SK-N-SH (cell line): ENCODE measurements at regions not wholly inside any gene's neighbourhood (a gene's known extent, or its start where the extent isn't known, plus 50 kb on each side); places are given as distances from the start of the nearest gene placed in this dataset.

Experiments
- CTCF ChIA-PET: fragments of 300-600, 350-600 bp; formaldehyde crosslinking; extraction: SDS; loops from one replicate; lab custom pipeline; 2021; lab: Yijun Ruan, JAX
- POLR2A ChIA-PET: fragments of 350-600 bp; sonication (Branson Sonifier 250); formaldehyde crosslinking; extraction: SDS; loops from one replicate; lab custom pipeline; 2020; ENCODE audit warnings: antibody characterized with exemption, inconsistent platforms; lab: Yijun Ruan, JAX
- DNase-seq: peaks from one replicate; pipeline ENCODE4 v3.0.0; 2012
- H2AFZ ChIP-seq: fragments of 200-600 bp; sonication (generic); 2 replicates; pipeline ENCODE4 v1.8.1; 2016; ENCODE audit warnings: antibody characterized with exemption, mild to moderate bottlenecking, low read depth
- H3F3A ChIP-seq: fragments of 200-600 bp; sonication (generic); replicated peaks from 2 replicates; pipeline ENCODE3; 2016; ENCODE audit warnings: antibody characterized with exemption, mild to moderate bottlenecking; ENCODE audit not compliant: insufficient read depth
- H3K27ac ChIP-seq, 2 experiments: fragments of 200-500 bp in 1 of 2; fragments of 200-600 bp in 1 of 2; sonication (Bioruptor generic) in 1 of 2; sonication (generic), shearing (Covaris generic) in 1 of 2; 2 replicates each; pipeline versions ENCODE4 v1.5.1 to v1.6.1; 2014 to 2016; ENCODE audit warnings: low read depth in 2 of 2, inconsistent platforms in 1 of 2, low read length in 1 of 2, mild to moderate bottlenecking in 1 of 2, mixed read lengths in 1 of 2
- H3K27me3 ChIP-seq: fragments of 200-600 bp; sonication (generic), shearing (Covaris generic); 2 replicates; pipeline ENCODE4 v1.6.1; 2016; ENCODE audit warnings: mixed run types; ENCODE audit not compliant: insufficient read depth
- H3K36me3 ChIP-seq, 2 experiments: fragments of 200-500 bp in 1 of 2; fragments of 200-600 bp in 1 of 2; sonication (Bioruptor generic) in 1 of 2; sonication (generic) in 1 of 2; replicated peaks in 1 of 2; 2 replicates each; pipeline versions ENCODE3 to v1.5.1; 2014 to 2016; ENCODE audit warnings: low read length in 1 of 2, mild to moderate bottlenecking in 1 of 2; ENCODE audit not compliant: insufficient read depth in 2 of 2, control insufficient read depth in 1 of 2
- H3K4me1 ChIP-seq, 2 experiments: fragments of 200-500 bp in 1 of 2; fragments of 200-600 bp in 1 of 2; sonication (Bioruptor generic) in 1 of 2; sonication (generic), shearing (Covaris generic) in 1 of 2; 2 replicates each; pipeline versions ENCODE4 v1.5.1 to v1.6.1; 2014 to 2016; ENCODE audit warnings: low read depth in 1 of 2, low read length in 1 of 2, mixed run types in 1 of 2; ENCODE audit not compliant: insufficient read depth in 2 of 2, control insufficient read depth in 1 of 2
- H3K4me2 ChIP-seq: fragments of 200-600 bp; sonication (generic), shearing (Covaris generic); 2 replicates; pipeline ENCODE4 v1.6.1; 2017; ENCODE audit warnings: mixed run types
- H3K4me3 ChIP-seq, 2 experiments: fragments of 200-500 bp in 1 of 2; fragments of 200-600 bp in 1 of 2; sonication (Bioruptor generic) in 1 of 2; sonication (generic), shearing (Covaris generic) in 1 of 2; 2 replicates each; pipeline versions ENCODE4 v1.5.1 to v1.8.1; 2014 to 2016; ENCODE audit warnings: low read depth in 2 of 2, inconsistent platforms in 1 of 2, low read length in 1 of 2, mild to moderate bottlenecking in 1 of 2, mixed read lengths in 1 of 2, moderate library complexity in 1 of 2
- H3K79me2 ChIP-seq: fragments of 200-600 bp; sonication (generic); 2 replicates; pipeline ENCODE4 v1.8.1; 2017; ENCODE audit warnings: mild to moderate bottlenecking; ENCODE audit not compliant: insufficient read depth
- H3K9ac ChIP-seq: fragments of 200-600 bp; sonication (generic); 2 replicates; pipeline ENCODE4 v1.6.1; 2017; ENCODE audit warnings: mixed run types
- H3K9me2 ChIP-seq: fragments of 200-600 bp; sonication (generic); 2 replicates; pipeline ENCODE4 v1.6.1; 2017; ENCODE audit warnings: mixed run types
- H3K9me3 ChIP-seq: fragments of 200-600 bp; sonication (generic); 2 replicates; pipeline ENCODE4 v1.6.1; 2017; ENCODE audit warnings: mixed run types, mild to moderate bottlenecking, moderate library complexity
- H4K20me1 ChIP-seq: fragments of 200-600 bp; sonication (generic); 2 replicates; pipeline ENCODE4 v1.6.1; 2017; ENCODE audit warnings: mild to moderate bottlenecking, mixed run types; ENCODE audit not compliant: insufficient read depth
- ELF1 ChIP-seq: IDR thresholded peaks from 2 replicates; pipeline ENCODE4 v1.4.0; 2012
- EP300 ChIP-seq, 2 experiments: IDR thresholded peaks; 2 replicates each; pipeline versions ENCODE4 v1.4.0 to v1.6.1; 2012; ENCODE audit warnings: borderline replicate concordance in 1 of 2, low read depth in 1 of 2, low read length in 1 of 2
- FOSL2 ChIP-seq: IDR thresholded peaks from 2 replicates; pipeline ENCODE4 v1.4.0; 2012; ENCODE audit warnings: low read depth, mild to moderate bottlenecking, moderate library complexity, borderline replicate concordance
- FOXJ3 ChIP-seq: sonication (generic); formaldehyde crosslinking; IDR thresholded peaks from 2 replicates; pipeline ENCODE4 v1.5.1; 2020; ENCODE audit warnings: mild to moderate bottlenecking, missing genetic modification reagents
- FOXM1 ChIP-seq: IDR thresholded peaks from 2 replicates; pipeline ENCODE4 v1.4.0; 2012; ENCODE audit warnings: low read depth, mild to moderate bottlenecking
- GABPA ChIP-seq: IDR thresholded peaks from 2 replicates; pipeline ENCODE4 v1.4.0; 2012; ENCODE audit warnings: low read depth, mild to moderate bottlenecking
- JUND ChIP-seq: IDR thresholded peaks from 2 replicates; pipeline ENCODE4 v1.4.0; 2012
- NRF1 ChIP-seq: IDR thresholded peaks from 2 replicates; pipeline ENCODE4 v1.6.1; 2012; ENCODE audit warnings: low read depth, mild to moderate bottlenecking, low read length
- PBX3 ChIP-seq: IDR thresholded peaks from 2 replicates; pipeline ENCODE4; 2012
- POLR2AphosphoS5 ChIP-seq: IDR thresholded peaks from 2 replicates; pipeline ENCODE4 v1.6.1; 2012; ENCODE audit warnings: low read depth, low read length
- RAD21 ChIP-seq: IDR thresholded peaks from 2 replicates; pipeline ENCODE4 v1.6.1; 2012; ENCODE audit warnings: mild to moderate bottlenecking, low read length
- SMC3 ChIP-seq: IDR thresholded peaks from 2 replicates; pipeline ENCODE4 v1.6.1; 2012; ENCODE audit warnings: low read depth, low read length, improper control_type of control experiment
- TAF1 ChIP-seq: IDR thresholded peaks from 2 replicates; pipeline ENCODE4 v1.6.1; 2012; ENCODE audit warnings: low read depth, mild to moderate bottlenecking, low read length, moderate library complexity, borderline replicate concordance
- TCF12 ChIP-seq: IDR thresholded peaks from 2 replicates; pipeline ENCODE4 v1.4.0; 2012
- TEAD4 ChIP-seq: IDR thresholded peaks from 2 replicates; pipeline ENCODE4 v1.4.0; 2012; ENCODE audit warnings: mild to moderate bottlenecking, borderline replicate concordance; ENCODE audit not compliant: insufficient read depth
- USF1 ChIP-seq: IDR thresholded peaks from 2 replicates; pipeline ENCODE4 v1.4.0; 2012; ENCODE audit warnings: low read depth, borderline replicate concordance
- ZBTB33 ChIP-seq: IDR thresholded peaks from 2 replicates; pipeline ENCODE4 v1.4.0; 2012; ENCODE audit warnings: low read depth, borderline replicate concordance
- WGBS: methylation state at CpG from one replicate; pipeline ENCODE4 v1.1.6; 2017; ENCODE audit warnings: low lambda C conversion rate; 5-methylcytosine and 5-hydroxymethylcytosine counted together

GRCh38 chr13:106042996-106043581, 492.4 kb downstream of the EFNB2 start:
- no peak for DNase-seq
- Histone ChIP-seq H2AFZ (no peak overlapping the region), H3K9me2 (no peaks in the 10 kb centered on the region), H3K27me3 (no peaks in the 10 kb centered on the region), H3K9ac (no peak overlapping the region), H3F3A (peaks cover 5% of the 10 kb centered on the region), H3K4me3 (no peak overlapping the region), H3K4me1 (no peaks in the 10 kb centered on the region), H3K27ac (no peak overlapping the region), H4K20me1 (no peaks in the 10 kb centered on the region), H3K36me3 (no peaks in the 10 kb centered on the region), H3K4me2 (no peak overlapping the region), H3K9me3 (no peaks in the 10 kb centered on the region), H3K79me2 (no peaks in the 10 kb centered on the region)
- ChIA-PET POLR2A (no interaction called here), CTCF (no interaction called here)
- no peak for TF ChIP-seq NRF1
- no peak for TF ChIP-seq TCF12
- no peak for TF ChIP-seq TAF1
- TF ChIP-seq FOSL2: no peak
- TF ChIP-seq JUND: no peak
- TF ChIP-seq USF1: no peak
- no peak for TF ChIP-seq ELF1
- WGBS: 28% methylated on average over 1 of the region's 1 CpG

GRCh38 chr13:106041445-106041844, 494.0 kb downstream of the EFNB2 start:
- Histone ChIP-seq H3F3A (no peaks in the 10 kb centered on the region), H3K27me3 (no peaks in the 10 kb centered on the region), H3K79me2 (no peaks in the 10 kb centered on the region), H3K4me1 (no peaks in the 10 kb centered on the region), H4K20me1 (no peaks in the 10 kb centered on the region), H3K27ac (no peak overlapping the region), H3K4me3 (no peak overlapping the region), H3K9me3 (no peaks in the 10 kb centered on the region), H3K9ac (no peak overlapping the region), H3K36me3 (no peaks in the 10 kb centered on the region), H2AFZ (no peak overlapping the region), H3K4me2 (no peak overlapping the region), H3K9me2 (no peaks in the 10 kb centered on the region)
- no peak for DNase-seq
- POLR2A ChIA-PET: no interaction called here
- CTCF ChIA-PET: no interaction called here
- TF ChIP-seq FOXJ3 (CRISPR knock-in tag): no peak
- TF ChIP-seq FOSL2: no peak
- TF ChIP-seq PBX3: no peak
- no peak for TF ChIP-seq GABPA
- no peak for TF ChIP-seq ZBTB33
- no peak for TF ChIP-seq TCF12
- TF ChIP-seq EP300 (IDR thresholded peaks at IDR 0.05; ENCODE audit: borderline replicate concordance in 1 of 2, low read depth in 1 of 2, low read length in 1 of 2): no peak
- TF ChIP-seq FOXM1: no peak
- no peak for TF ChIP-seq SMC3
- no peak for TF ChIP-seq TAF1
- TF ChIP-seq NRF1: no peak
- TF ChIP-seq RAD21: no peak
- TF ChIP-seq TEAD4: no peak
- no peak for TF ChIP-seq POLR2AphosphoS5
- 73% methylated on average over 3 of the region's 3 CpGs for WGBS
